Stomach (tissue), 8 donors: ENCODE measurements at regions not wholly inside any gene's neighbourhood (a gene's known extent, or its start where the extent isn't known, plus 50 kb on each side); places are given as distances from the start of the nearest gene placed in this dataset.

Experiments used
- DNase-seq, 2 donors: peaks; one replicate each; pipeline versions ENCODE4 v3.0.0 to v3.0.0-alpha.2; 2013 to 2019
- H3K27ac ChIP-seq, 5 donors: fragments of 200-600 bp in 4 of 5; sonication (generic) in 4 of 5; one replicate each; pipeline ENCODE4 v1.5.1; 2013 to 2019; ENCODE audit warnings: mild to moderate bottlenecking in 1 of 5, moderate library complexity in 1 of 5
- H3K27me3 ChIP-seq, 3 donors: fragments of 200-600 bp; sonication (generic); one replicate each; pipeline ENCODE4 v1.5.1; 2017 to 2019; ENCODE audit warnings: mixed run types in 1 of 3
- H3K36me3 ChIP-seq, 4 donors: fragments of 200-600 bp; sonication (generic); 1 replicate in 3 of 4; 2 replicates in 1 of 4; pipeline ENCODE4 v1.5.1; 2016 to 2019
- H3K4me1 ChIP-seq, 4 donors: fragments of 200-600 bp; sonication (generic); one replicate each; pipeline ENCODE4 v1.5.1; 2016 to 2019
- H3K4me3 ChIP-seq, 4 donors: fragments of 200-600 bp; sonication (generic) in 3 of 4; one replicate each; pipeline ENCODE4 v1.5.1; 2016 to 2019; ENCODE audit warnings: mild to moderate bottlenecking in 1 of 4
- H3K9me3 ChIP-seq, 4 donors: fragments of 200-600 bp; sonication (generic); one replicate each; pipeline ENCODE4 v1.5.1; 2016 to 2019
- CTCF ChIP-seq, 7 experiments: fragments of 450-650 bp in 4 of 7; fragments of 200-600 bp in 3 of 7; sonication (generic) in 3 of 7; IDR thresholded peaks; one replicate each; pipeline ENCODE4 v1.5.1; 2016 to 2019; ENCODE audit warnings: antibody characterized with exemption in 7 of 7, control low read depth in 2 of 7, mild to moderate bottlenecking in 1 of 7
- EP300 ChIP-seq: sonication (generic); formaldehyde crosslinking; IDR thresholded peaks from one replicate; pipeline ENCODE4 v1.6.1; 2017; ENCODE audit warnings: antibody characterized with exemption
- POLR2A ChIP-seq, 4 donors: fragments of 450-650 bp; IDR thresholded peaks; one replicate each; pipeline ENCODE4 v1.6.1; 2016; ENCODE audit warnings: antibody characterized with exemption in 4 of 4, control low read depth in 2 of 4, mild to moderate bottlenecking in 1 of 4, moderate library complexity in 1 of 4
- POLR2AphosphoS5 ChIP-seq, 3 donors: sonication (generic); formaldehyde crosslinking; IDR thresholded peaks; one replicate each; pipeline ENCODE4 v1.6.1; 2016; ENCODE audit warnings: antibody characterized with exemption in 3 of 3
- WGBS, 5 donors: extraction: QIAGEN DNeasy Blood & Tissue Kit in 3 of 5; methylation state at CpG; one replicate each; pipeline versions ENCODE4 v1.1.5 to v1.1.7; 2013 to 2018; 5-methylcytosine and 5-hydroxymethylcytosine counted together
- intact Hi-C: fragments of 100-400 bp; cut with DNase I; formaldehyde crosslinking; loops from one replicate; pipeline ENCODE4 v1.15.1; 2023; ENCODE audit warnings: low total_unique reads
- donor health status: healthy with polysubstance abuse.
- donor health status: Bipolar disorder and iron deficiency.
- donor health status: healthy.

- TF ChIP-seq POLR2A (IDR thresholded peaks at IDR 0.05), result no peak
- H3K27ac ChIP-seq, result no peak overlapping the region
These were observed 390.8 kb upstream of the HS3ST5 start for GRCh38 chr6:114733596-114733995.

GRCh38 chr6:114718716-114719270 is 376.0 kb upstream of the HS3ST5 start:
- no peaks in the 10 kb centered on the region for H3K4me1 ChIP-seq

More at GRCh38 chr6:114733596-114733995, 390.8 kb upstream of the HS3ST5 start:
- intact Hi-C loops, result no loop called here
- no peaks in the 10 kb centered on the region for H3K27me3 ChIP-seq
- no peak for DNase-seq
- H3K36me3 ChIP-seq, result no peaks in the 10 kb centered on the region
- no peak overlapping the region for H3K4me3 ChIP-seq
- H3K4me1 ChIP-seq, result no peaks in the 10 kb centered on the region
- WGBS, 5 donors, result 57 to 84% (median 69%) methylated on average over 1 of the region's 1 CpG
- H3K9me3 ChIP-seq, result no peaks in the 10 kb centered on the region

GRCh38 chr6:114718186-114718585 is 375.4 kb upstream of the HS3ST5 start:
- no peaks in the 10 kb centered on the region for H3K4me1 ChIP-seq
- no peak for TF ChIP-seq POLR2A (IDR thresholded peaks at IDR 0.05)
- no peak for TF ChIP-seq CTCF (IDR thresholded peaks at IDR 0.05)
- TF ChIP-seq EP300, result no peak
- TF ChIP-seq POLR2AphosphoS5 (IDR thresholded peaks at IDR 0.05), result no peak
- no peaks in the 10 kb centered on the region for H3K27me3 ChIP-seq
- no peaks in the 10 kb centered on the region for H3K36me3 ChIP-seq
- H3K4me3 ChIP-seq, result no peak overlapping the region
- no peak overlapping the region for H3K27ac ChIP-seq
- H3K9me3 ChIP-seq, result no peaks in the 10 kb centered on the region
- intact Hi-C loops, result no loop called here
- no peak for DNase-seq
- 42 to 62% (median 54%) methylated on average over 3 of the region's 3 CpGs for WGBS, 5 donors

More at GRCh38 chr6:114718716-114719270, 376.0 kb upstream of the HS3ST5 start:
- H3K27me3 ChIP-seq, result no peaks in the 10 kb centered on the region
- H3K27ac ChIP-seq, result no peak overlapping the region
- no peaks in the 10 kb centered on the region for H3K36me3 ChIP-seq
- intact Hi-C loops, result no loop called here
- DNase-seq, result no peak
- H3K9me3 ChIP-seq, result no peaks in the 10 kb centered on the region
- no peak overlapping the region for H3K4me3 ChIP-seq
- 43 to 63% (median 60%) methylated on average over 2 of the region's 2 CpGs for WGBS, 5 donors
- TF ChIP-seq CTCF (IDR thresholded peaks at IDR 0.05) (no peak), POLR2AphosphoS5 (IDR thresholded peaks at IDR 0.05) (no peak), EP300 (no peak), POLR2A (IDR thresholded peaks at IDR 0.05) (no peak)

GRCh38 chr6:114714836-114715507 is 372.1 kb upstream of the HS3ST5 start:
- TF ChIP-seq POLR2AphosphoS5 (IDR thresholded peaks at IDR 0.05) (no peak), CTCF (IDR thresholded peaks at IDR 0.05) (no peak), POLR2A (IDR thresholded peaks at IDR 0.05) (no peak), EP300 (no peak)
- H3K27me3 ChIP-seq, result no peaks in the 10 kb centered on the region
- H3K27ac ChIP-seq, result no peak overlapping the region
- no peaks in the 10 kb centered on the region for H3K36me3 ChIP-seq
- H3K9me3 ChIP-seq, result no peaks in the 10 kb centered on the region
- no peaks in the 10 kb centered on the region for H3K4me1 ChIP-seq
- DNase-seq, result no peak
- no peak overlapping the region for H3K4me3 ChIP-seq
- 65 to 76% (median 70%) methylated on average over 3 of the region's 3 CpGs for WGBS, 5 donors
- intact Hi-C loops, result no loop called here

- TF ChIP-seq EP300 (no peak), CTCF (IDR thresholded peaks at IDR 0.05) (no peak), POLR2A (IDR thresholded peaks at IDR 0.05) (no peak), POLR2AphosphoS5 (IDR thresholded peaks at IDR 0.05) (no peak)
- Histone ChIP-seq H3K9me3 (no peaks in the 10 kb centered on the region), H3K4me1 (no peaks in the 10 kb centered on the region), H3K36me3 (no peaks in the 10 kb centered on the region), H3K4me3 (no peak overlapping the region), H3K27ac (no peak overlapping the region), H3K27me3 (no peaks in the 10 kb centered on the region)
- DNase-seq, result no peak
- intact Hi-C loops, result no loop called here
- WGBS, 5 donors, result 60 to 86% (median 71%) methylated on average over 2 of the region's 2 CpGs
These were observed 370.9 kb upstream of the HS3ST5 start for GRCh38 chr6:114713690-114714089.
